Adipose tissue (tissue), 3 donors: ENCODE measurements at regions not wholly inside any gene's neighbourhood (a gene's known extent, or its start where the extent isn't known, plus 50 kb on each side); places are given as distances from the start of the nearest gene placed in this dataset.

ENCODE experiments used
- H3K27ac ChIP-seq: one replicate; pipeline ENCODE4 v1.5.1; 2013; ENCODE audit warnings: low read depth, low read length
- WGBS, 3 donors: extraction: QIAGEN DNeasy Blood & Tissue Kit; methylation state at CpG; one replicate each; pipeline ENCODE4 v1.1.7; 2013; 5-methylcytosine and 5-hydroxymethylcytosine counted together
- donor health status: healthy with polysubstance abuse.
- donor health status: Bipolar disorder and iron deficiency.
- donor health status: healthy.

GRCh38 chr10:78566284-78567111 is 502.3 kb upstream of the ZMIZ1 start:
- 69 to 78% (median 74%) methylated on average over 8 of the region's 8 CpGs for WGBS, 3 donors
- no peak overlapping the region for H3K27ac ChIP-seq

GRCh38 chr10:78567680-78568455 is 500.9 kb upstream of the ZMIZ1 start:
- 66 to 73% (median 69%) methylated on average over 10 of the region's 10 CpGs for WGBS, 3 donors
- H3K27ac ChIP-seq: no peak overlapping the region

- 85 to 100% (median 87%) methylated on average over 2 of the region's 2 CpGs for WGBS, 3 donors
- no peak overlapping the region for H3K27ac ChIP-seq
These were observed 500.1 kb upstream of the ZMIZ1 start for GRCh38 chr10:78568620-78569019.

- 83 to 93% (median 85%) methylated on average over 7 of the region's 7 CpGs for WGBS, 3 donors
- H3K27ac ChIP-seq: no peak overlapping the region
These were observed 498.0 kb upstream of the ZMIZ1 start for GRCh38 chr10:78570633-78571235.

- no peak overlapping the region for H3K27ac ChIP-seq
- WGBS, 3 donors: 92 to 98% (median 97%) methylated on average over 7 of the region's 7 CpGs
These were observed 497.5 kb upstream of the ZMIZ1 start for GRCh38 chr10:78571286-78571685.

- 82 to 85% (median 83%) methylated on average over 1 of the region's 1 CpG for WGBS, 3 donors
- H3K27ac ChIP-seq: no peak overlapping the region
These were observed 496.9 kb upstream of the ZMIZ1 start for GRCh38 chr10:78571891-78572290.

GRCh38 chr10:78572565-78572964 is 496.2 kb upstream of the ZMIZ1 start:
- WGBS, 3 donors: 48 to 76% (median 67%) methylated on average over 1 of the region's 1 CpG
- H3K27ac ChIP-seq: no peak overlapping the region

- 97 to 98% (median 97%) methylated on average over 7 of the region's 7 CpGs for WGBS, 3 donors
- H3K27ac ChIP-seq: no peak overlapping the region
These were observed 494.2 kb upstream of the ZMIZ1 start for GRCh38 chr10:78574547-78574946.

- H3K27ac ChIP-seq: no peak overlapping the region
- WGBS, 3 donors: 39 to 74% (median 69%) methylated on average over 6 of the region's 6 CpGs
These were observed 493.4 kb upstream of the ZMIZ1 start for GRCh38 chr10:78575400-78575799.

GRCh38 chr10:78576276-78576675 is 492.5 kb upstream of the ZMIZ1 start:
- H3K27ac ChIP-seq: no peak overlapping the region
- WGBS, 3 donors: 38 to 61% (median 46%) methylated on average over 5 of the region's 5 CpGs

- no peak overlapping the region for H3K27ac ChIP-seq
- 54 to 59% (median 58%) methylated on average over 5 of the region's 5 CpGs for WGBS, 3 donors
These were observed 491.1 kb upstream of the ZMIZ1 start for GRCh38 chr10:78577712-78578111.

GRCh38 chr10:78578929-78579328 is 489.8 kb upstream of the ZMIZ1 start:
- 65 to 83% (median 78%) methylated on average over 6 of the region's 6 CpGs for WGBS, 3 donors
- H3K27ac ChIP-seq: no peak overlapping the region

- no peak overlapping the region for H3K27ac ChIP-seq
- 78 to 92% (median 85%) methylated on average over 5 of the region's 5 CpGs for WGBS, 3 donors
These were observed 489.2 kb upstream of the ZMIZ1 start for GRCh38 chr10:78579576-78579975.

GRCh38 chr10:78579995-78580394 is 488.8 kb upstream of the ZMIZ1 start:
- WGBS, 3 donors: 55 to 75% (median 60%) methylated on average over 4 of the region's 4 CpGs
- no peak overlapping the region for H3K27ac ChIP-seq

- 73 to 92% (median 87%) methylated on average over 4 of the region's 4 CpGs for WGBS, 3 donors
These were observed 487.6 kb upstream of the ZMIZ1 start for GRCh38 chr10:78581133-78581694.

GRCh38 chr10:78582540-78582939 is 486.2 kb upstream of the ZMIZ1 start:
- no peak overlapping the region for H3K27ac ChIP-seq

More at GRCh38 chr10:78581133-78581694, 487.6 kb upstream of the ZMIZ1 start:
- H3K27ac ChIP-seq: no peak overlapping the region

- 80 to 84% (median 81%) methylated on average over 4 of the region's 4 CpGs for WGBS, 3 donors
- H3K27ac ChIP-seq: no peak overlapping the region
These were observed 484.5 kb upstream of the ZMIZ1 start for GRCh38 chr10:78584266-78584665.

GRCh38 chr10:78584681-78585080 is 484.1 kb upstream of the ZMIZ1 start:
- 59 to 78% (median 73%) methylated on average over 7 of the region's 7 CpGs for WGBS, 3 donors
- no peak overlapping the region for H3K27ac ChIP-seq

- no peak overlapping the region for H3K27ac ChIP-seq
- WGBS, 3 donors: 93 to 98% (median 94%) methylated on average over 4 of the region's 4 CpGs
These were observed 482.8 kb upstream of the ZMIZ1 start for GRCh38 chr10:78585952-78586351.
